ENCODE measurements at regions not wholly inside any gene's neighbourhood (a gene's known extent, or its start where the extent isn't known, plus 50 kb on each side); places are given as distances from the start of the nearest gene placed in this dataset.

GRCh38 chr11:105398636-105399035, 211.2 kb upstream of the GRIA4 start:
- TF ChIP-seq CTCF (conservative IDR thresholded peaks at IDR 0.05; ENCODE audit: low read length) (no peak), EZH2phosphoT487 (IDR thresholded peaks at IDR 0.05; ENCODE audit: borderline replicate concordance) (no peak)
